ENCODE measurements at regions not wholly inside any gene's neighbourhood (a gene's known extent, or its start where the extent isn't known, plus 50 kb on each side); places are given as distances from the start of the nearest gene placed in this dataset.

- H3K36me3 ChIP-seq (ENCODE audit: insufficient read depth, low read length) = no peaks in the 10 kb centered on the region
- H3K9ac ChIP-seq (ENCODE audit: low read depth, low read length) = no peak overlapping the region
- H3K4me2 ChIP-seq (ENCODE audit: insufficient read depth, low read length) = no peak overlapping the region
- H3K4me1 ChIP-seq (ENCODE audit: insufficient read depth, low read length) = no peaks in the 10 kb centered on the region
- DNase-seq (no peak), ATAC-seq (ENCODE audit: insufficient read depth, low read depth) (no peak)
- no peak for TF ChIP-seq EZH2 (IDR thresholded peaks at IDR 0.05; ENCODE audit: borderline replicate concordance, low read depth, low read length, severe bottlenecking)
- TF ChIP-seq CTCF (IDR thresholded peaks at IDR 0.05; ENCODE audit: borderline replicate concordance, extremely low read depth, low read length, poor library complexity, severe bottlenecking) = no peak
- H3K4me3 ChIP-seq (ENCODE audit: low read depth in 1 of 2, low read length in 2 of 2) = no peak overlapping the region
- H3K9me3 ChIP-seq (ENCODE audit: insufficient read depth, low read length, severe bottlenecking) = no peaks in the 10 kb centered on the region
- H2AFZ ChIP-seq (ENCODE audit: low read depth, low read length) = no peak overlapping the region
- no peaks in the 10 kb centered on the region for H4K20me1 ChIP-seq (ENCODE audit: insufficient read depth, low read length)
- H3K27ac ChIP-seq (ENCODE audit: low read length) = no peak overlapping the region
- no peaks in the 10 kb centered on the region for H3K79me2 ChIP-seq (ENCODE audit: insufficient read depth, low read length)
- no peaks in the 10 kb centered on the region for H3K27me3 ChIP-seq (ENCODE audit: insufficient read depth, low read length, poor library complexity)
These were observed 101.1 kb downstream of the DDX1 start for GRCh38 chr2:15692551-15693377.

- Histone ChIP-seq H4K20me1 (ENCODE audit: insufficient read depth, low read length) (no peaks in the 10 kb centered on the region), H3K9me3 (ENCODE audit: insufficient read depth, low read length, severe bottlenecking) (no peaks in the 10 kb centered on the region), H3K27ac (ENCODE audit: low read length) (no peak overlapping the region), H3K4me2 (ENCODE audit: insufficient read depth, low read length) (no peak overlapping the region), H2AFZ (ENCODE audit: low read depth, low read length) (no peak overlapping the region), H3K4me1 (ENCODE audit: insufficient read depth, low read length) (no peaks in the 10 kb centered on the region), H3K4me3 (ENCODE audit: low read depth in 1 of 2, low read length in 2 of 2) (no peak overlapping the region), H3K27me3 (ENCODE audit: insufficient read depth, low read length, poor library complexity) (no peaks in the 10 kb centered on the region), H3K36me3 (ENCODE audit: insufficient read depth, low read length) (no peaks in the 10 kb centered on the region), H3K9ac (ENCODE audit: low read depth, low read length) (no peak overlapping the region), H3K79me2 (ENCODE audit: insufficient read depth, low read length) (no peaks in the 10 kb centered on the region)
- DNase-seq (no peak), ATAC-seq (ENCODE audit: insufficient read depth, low read depth) (no peak)
- TF ChIP-seq EZH2 (IDR thresholded peaks at IDR 0.05; ENCODE audit: borderline replicate concordance, low read depth, low read length, severe bottlenecking) (no peak), CTCF (IDR thresholded peaks at IDR 0.05; ENCODE audit: borderline replicate concordance, extremely low read depth, low read length, poor library complexity, severe bottlenecking) (no peak)
These were observed 101.7 kb downstream of the DDX1 start for GRCh38 chr2:15693382-15693781.

- Histone ChIP-seq H3K79me2 (ENCODE audit: insufficient read depth, low read length) (no peaks in the 10 kb centered on the region), H3K4me3 (ENCODE audit: low read depth in 1 of 2, low read length in 2 of 2) (no peak overlapping the region), H3K27me3 (ENCODE audit: insufficient read depth, low read length, poor library complexity) (no peaks in the 10 kb centered on the region), H3K36me3 (ENCODE audit: insufficient read depth, low read length) (no peaks in the 10 kb centered on the region), H2AFZ (ENCODE audit: low read depth, low read length) (no peak overlapping the region), H3K9me3 (ENCODE audit: insufficient read depth, low read length, severe bottlenecking) (no peaks in the 10 kb centered on the region), H3K27ac (ENCODE audit: low read length) (no peak overlapping the region), H3K9ac (ENCODE audit: low read depth, low read length) (no peak overlapping the region), H3K4me1 (ENCODE audit: insufficient read depth, low read length) (no peaks in the 10 kb centered on the region), H4K20me1 (ENCODE audit: insufficient read depth, low read length) (no peaks in the 10 kb centered on the region), H3K4me2 (ENCODE audit: insufficient read depth, low read length) (no peak overlapping the region)
- no peak for TF ChIP-seq CTCF (IDR thresholded peaks at IDR 0.05; ENCODE audit: borderline replicate concordance, extremely low read depth, low read length, poor library complexity, severe bottlenecking)
- TF ChIP-seq EZH2 (IDR thresholded peaks at IDR 0.05; ENCODE audit: borderline replicate concordance, low read depth, low read length, severe bottlenecking) = no peak
- DNase-seq = no peak
- no peak for ATAC-seq (ENCODE audit: insufficient read depth, low read depth)
These were observed 102.4 kb downstream of the DDX1 start for GRCh38 chr2:15693926-15694588.

All from DND-41 (cell line).